Vagina (tissue), 2 donors: ENCODE measurements at regions not wholly inside any gene's neighbourhood (a gene's known extent, or its start where the extent isn't known, plus 50 kb on each side); places are given as distances from the start of the nearest gene placed in this dataset.

Experiments used
- CTCF ChIP-seq, 3 experiments: fragments of 450-650 bp in 2 of 3; fragments of 200-600 bp in 1 of 3; sonication (generic) in 1 of 3; IDR thresholded peaks; one replicate each; pipeline ENCODE4 v1.5.1; 2017 to 2019; ENCODE audit warnings: antibody characterized with exemption in 3 of 3, mild to moderate bottlenecking in 2 of 3, moderate library complexity in 2 of 3
- POLR2A ChIP-seq, 2 donors: fragments of 450-650 bp; IDR thresholded peaks; one replicate each; pipeline ENCODE4 v1.6.1; 2017; ENCODE audit warnings: antibody characterized with exemption in 2 of 2, mild to moderate bottlenecking in 2 of 2, moderate library complexity in 2 of 2
- POLR2AphosphoS5 ChIP-seq, 2 donors: sonication (generic); formaldehyde crosslinking; IDR thresholded peaks; one replicate each; pipeline ENCODE4 v1.9.0; 2017; ENCODE audit warnings: antibody characterized with exemption in 2 of 2, mild to moderate bottlenecking in 2 of 2, low read depth in 1 of 2; ENCODE audit not compliant: insufficient read depth in 1 of 2

- TF ChIP-seq CTCF (IDR thresholded peaks at IDR 0.05) (no peak), POLR2A (IDR thresholded peaks at IDR 0.05) (no peak), POLR2AphosphoS5 (IDR thresholded peaks at IDR 0.05; ENCODE audit: insufficient read depth in 1 of 2, low read depth in 1 of 2) (peak in 1 of 2 donors; percentile 50)
Observed at GRCh38 chr9:82555431-82556051, 507.4 kb downstream of the RASEF start.
